Esophagus muscularis mucosa (tissue), 4 donors: ENCODE measurements at regions not wholly inside any gene's neighbourhood (a gene's known extent, or its start where the extent isn't known, plus 50 kb on each side); places are given as distances from the start of the nearest gene placed in this dataset.

Experiments used
- DNase-seq: peaks from one replicate; pipeline ENCODE4 v3.0.0-alpha.2; 2017; ENCODE audit errors: extremely low spot score
- H3K27ac ChIP-seq, 4 donors: fragments of 200-600 bp; sonication (generic); replicated peaks in 1 of 4; 1 replicate in 3 of 4; 2 replicates in 1 of 4; pipeline ENCODE4 v1.5.1; 2016 to 2019; ENCODE audit warnings: mild to moderate bottlenecking in 1 of 4
- H3K27me3 ChIP-seq, 4 donors: fragments of 200-600 bp; sonication (generic); one replicate each; pipeline versions ENCODE4 v1.5.1 to v1.6.0; 2016 to 2019
- H3K36me3 ChIP-seq, 4 donors: fragments of 200-600 bp; sonication (generic); one replicate each; pipeline ENCODE4 v1.5.1; 2016 to 2019
- H3K4me1 ChIP-seq, 4 donors: fragments of 200-600 bp; sonication (generic); one replicate each; pipeline ENCODE4 v1.5.1; 2016 to 2019
- H3K4me3 ChIP-seq, 4 donors: fragments of 200-600 bp; sonication (generic); 1 replicate in 2 of 4; 2 replicates in 2 of 4; pipeline ENCODE4 v1.5.1; 2016 to 2019; ENCODE audit warnings: mild to moderate bottlenecking in 4 of 4, moderate library complexity in 1 of 4
- H3K9me3 ChIP-seq, 4 donors: fragments of 200-600 bp; sonication (generic); 1 replicate in 3 of 4; 2 replicates in 1 of 4; pipeline ENCODE4 v1.5.1; 2016 to 2019
- EP300 ChIP-seq: sonication (generic); formaldehyde crosslinking; IDR thresholded peaks from one replicate; pipeline ENCODE4 v1.6.1; 2017; ENCODE audit warnings: antibody characterized with exemption
- POLR2A ChIP-seq: fragments of 450-650 bp; IDR thresholded peaks from one replicate; pipeline ENCODE4 v1.6.1; 2017; ENCODE audit warnings: antibody characterized with exemption, moderate library complexity, mild to moderate bottlenecking, low read depth
- POLR2AphosphoS5 ChIP-seq, 2 donors: sonication (generic); formaldehyde crosslinking; IDR thresholded peaks; one replicate each; pipeline ENCODE4 v1.6.1; 2017; ENCODE audit warnings: antibody characterized with exemption in 2 of 2
- WGBS: methylation state at CpG from one replicate; pipeline ENCODE4 v1.1.5; 2018; 5-methylcytosine and 5-hydroxymethylcytosine counted together
- intact Hi-C: fragments of 100-400 bp; cut with DNase I; formaldehyde crosslinking; loops from one replicate; pipeline ENCODE4 v1.15.1; 2023
- TF ChIP-seq, protein P1 (sequence below), 3 experiments: fragments of 200-600 bp in 2 of 3; fragments of 450-650 bp in 1 of 3; sonication (generic) in 2 of 3; IDR thresholded peaks; one replicate each; pipeline ENCODE4 v1.5.1; 2017 to 2019; ENCODE audit warnings: antibody characterized with exemption in 3 of 3, mild to moderate bottlenecking in 2 of 3, moderate library complexity in 1 of 3

DNA sequence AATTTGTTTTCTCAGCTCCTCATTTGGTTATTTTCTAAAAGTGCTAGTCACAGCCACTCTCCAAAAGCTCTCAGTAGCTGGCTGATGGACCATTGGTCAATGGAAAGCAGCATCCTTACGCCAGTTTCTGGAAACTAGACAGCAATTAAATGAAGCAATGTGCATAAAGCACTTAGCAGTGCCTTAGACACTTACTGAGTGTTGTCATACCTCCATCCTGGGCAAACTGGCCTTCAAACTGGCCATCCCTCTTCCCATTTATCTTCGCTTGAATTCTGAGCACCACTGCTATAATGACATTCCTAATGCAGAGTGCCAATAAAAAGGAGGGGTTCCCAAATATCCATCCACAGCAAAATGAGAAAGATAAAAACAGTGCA, 209.2 kb downstream of the ENC1 start:
- Histone ChIP-seq H3K4me3 (no peak overlapping the region), H3K27ac (no peak overlapping the region), H3K27me3 (no peaks in the 10 kb centered on the region), H3K9me3 (no peaks in the 10 kb centered on the region), H3K36me3 (no peaks in the 10 kb centered on the region), H3K4me1 (peaks cover 7 to 16% (median 15%) of the 10 kb centered on the region in 4 donors)
- DNase-seq: no peak
- intact Hi-C loops: no loop called here
- TF ChIP-seq EP300: no peak
- TF ChIP-seq, protein P1, sequence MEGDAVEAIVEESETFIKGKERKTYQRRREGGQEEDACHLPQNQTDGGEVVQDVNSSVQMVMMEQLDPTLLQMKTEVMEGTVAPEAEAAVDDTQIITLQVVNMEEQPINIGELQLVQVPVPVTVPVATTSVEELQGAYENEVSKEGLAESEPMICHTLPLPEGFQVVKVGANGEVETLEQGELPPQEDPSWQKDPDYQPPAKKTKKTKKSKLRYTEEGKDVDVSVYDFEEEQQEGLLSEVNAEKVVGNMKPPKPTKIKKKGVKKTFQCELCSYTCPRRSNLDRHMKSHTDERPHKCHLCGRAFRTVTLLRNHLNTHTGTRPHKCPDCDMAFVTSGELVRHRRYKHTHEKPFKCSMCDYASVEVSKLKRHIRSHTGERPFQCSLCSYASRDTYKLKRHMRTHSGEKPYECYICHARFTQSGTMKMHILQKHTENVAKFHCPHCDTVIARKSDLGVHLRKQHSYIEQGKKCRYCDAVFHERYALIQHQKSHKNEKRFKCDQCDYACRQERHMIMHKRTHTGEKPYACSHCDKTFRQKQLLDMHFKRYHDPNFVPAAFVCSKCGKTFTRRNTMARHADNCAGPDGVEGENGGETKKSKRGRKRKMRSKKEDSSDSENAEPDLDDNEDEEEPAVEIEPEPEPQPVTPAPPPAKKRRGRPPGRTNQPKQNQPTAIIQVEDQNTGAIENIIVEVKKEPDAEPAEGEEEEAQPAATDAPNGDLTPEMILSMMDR (IDR thresholded peaks at IDR 0.05): no peak
- no peak for TF ChIP-seq POLR2A
- no peak for TF ChIP-seq POLR2AphosphoS5 (IDR thresholded peaks at IDR 0.05)
- 94% methylated on average over 2 of the region's 2 CpGs for WGBS

DNA sequence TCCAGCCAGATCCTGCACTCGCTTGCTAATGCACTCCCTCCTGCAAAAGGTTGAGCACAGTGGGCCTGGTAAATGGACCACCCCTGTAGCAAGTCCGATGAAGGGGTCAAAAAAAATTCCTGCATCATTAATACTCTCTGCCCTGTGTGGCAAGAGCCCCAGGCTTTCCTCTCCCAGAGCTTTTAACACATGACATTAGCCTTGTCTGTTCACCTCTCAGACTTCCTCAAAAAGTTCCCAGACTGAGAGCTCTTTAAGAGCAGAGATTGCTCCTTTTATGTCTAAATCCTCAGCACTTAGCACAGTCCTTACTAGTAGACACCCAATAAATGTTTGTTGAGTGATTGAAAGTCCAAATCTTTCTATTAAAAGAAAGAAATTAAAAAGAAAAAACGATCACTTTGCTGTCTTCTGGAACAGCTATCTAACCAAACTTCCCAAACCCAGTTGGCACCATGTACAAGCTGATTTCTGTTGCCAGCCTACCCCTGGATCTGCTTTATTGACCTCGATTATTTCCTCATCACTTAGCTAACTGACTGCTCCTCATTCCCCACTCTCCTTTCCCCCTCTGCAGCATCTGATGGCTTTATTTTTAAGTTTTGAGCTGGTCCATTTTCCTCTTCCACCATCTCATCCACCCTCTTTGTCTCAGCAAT, 209.8 kb downstream of the ENC1 start:
- 81% methylated on average over 4 of the region's 4 CpGs for WGBS
- intact Hi-C loops: no loop called here
- no peak for DNase-seq
- Histone ChIP-seq H3K27me3 (no peaks in the 10 kb centered on the region), H3K9me3 (no peaks in the 10 kb centered on the region), H3K4me3 (no peak overlapping the region), H3K27ac (no peak overlapping the region), H3K36me3 (no peaks in the 10 kb centered on the region), H3K4me1 (peaks cover 7 to 16% (median 15%) of the 10 kb centered on the region in 4 donors)
- TF ChIP-seq POLR2A (no peak), EP300 (no peak), POLR2AphosphoS5 (IDR thresholded peaks at IDR 0.05) (no peak)
- TF ChIP-seq, protein P1 (IDR thresholded peaks at IDR 0.05): no peak

DNA sequence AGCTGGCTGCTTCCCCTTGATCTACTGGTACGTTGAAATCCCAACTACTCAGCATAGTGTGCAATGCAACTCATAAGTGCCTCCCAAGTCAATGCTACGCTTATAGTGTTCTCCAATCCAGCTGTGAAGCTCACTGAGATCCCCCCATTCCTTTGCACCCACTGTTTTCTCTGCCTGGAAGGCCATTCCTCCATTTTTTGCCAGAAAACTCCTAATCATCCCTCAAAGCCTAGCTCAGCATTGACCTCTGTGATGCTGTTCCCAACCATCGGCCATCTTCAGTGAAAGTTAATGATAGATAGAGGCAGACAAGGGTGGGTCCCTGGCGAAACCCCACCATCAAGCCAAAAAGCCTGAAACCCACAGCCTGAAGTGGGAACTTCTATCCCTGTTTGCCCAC, 211.0 kb downstream of the ENC1 start:
- DNase-seq: no peak
- no peak overlapping the region for H3K4me3 ChIP-seq
- no peaks in the 10 kb centered on the region for H3K9me3 ChIP-seq
- peaks cover 7 to 14% (median 14%) of the 10 kb centered on the region in 4 donors for H3K4me1 ChIP-seq
- no peaks in the 10 kb centered on the region for H3K27me3 ChIP-seq
- H3K36me3 ChIP-seq: no peaks in the 10 kb centered on the region
- intact Hi-C loops: no loop called here
- no peak for TF ChIP-seq POLR2A
- no peak for TF ChIP-seq POLR2AphosphoS5 (IDR thresholded peaks at IDR 0.05)
- no peak for TF ChIP-seq EP300
- TF ChIP-seq, protein P1 (IDR thresholded peaks at IDR 0.05): no peak
- WGBS: 91% methylated on average over 4 of the region's 4 CpGs
- no peak overlapping the region for H3K27ac ChIP-seq

DNA sequence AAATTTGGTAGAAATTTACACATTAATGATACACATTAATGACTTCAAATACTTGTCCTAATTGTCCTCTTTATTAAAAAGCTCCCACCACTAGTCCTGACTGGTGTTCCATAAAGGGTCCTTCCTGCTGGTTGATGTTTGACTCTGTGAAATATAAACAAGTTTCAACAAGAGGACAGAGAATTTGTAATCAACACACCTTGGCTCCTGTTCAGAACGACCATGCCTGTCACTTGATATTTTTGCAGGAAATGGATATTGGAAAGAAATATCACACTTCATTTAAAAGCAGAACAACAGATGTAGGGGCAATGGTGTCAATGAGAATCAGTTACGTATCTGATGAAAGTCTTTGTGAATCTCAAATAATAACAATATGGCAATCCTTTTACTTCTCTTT, 211.7 kb downstream of the ENC1 start:
- DNase-seq: no peak
- H3K9me3 ChIP-seq: no peaks in the 10 kb centered on the region
- 62% methylated on average over 2 of the region's 2 CpGs for WGBS
- no peak overlapping the region for H3K4me3 ChIP-seq
- peaks cover under 1 to 9% (median 8%) of the 10 kb centered on the region in 4 donors for H3K4me1 ChIP-seq
- no peak for TF ChIP-seq POLR2A
- TF ChIP-seq, protein P1 (IDR thresholded peaks at IDR 0.05): no peak
- intact Hi-C loops: no loop called here
- no peaks in the 10 kb centered on the region for H3K36me3 ChIP-seq
- H3K27me3 ChIP-seq: no peaks in the 10 kb centered on the region
- H3K27ac ChIP-seq: no peak overlapping the region

DNA sequence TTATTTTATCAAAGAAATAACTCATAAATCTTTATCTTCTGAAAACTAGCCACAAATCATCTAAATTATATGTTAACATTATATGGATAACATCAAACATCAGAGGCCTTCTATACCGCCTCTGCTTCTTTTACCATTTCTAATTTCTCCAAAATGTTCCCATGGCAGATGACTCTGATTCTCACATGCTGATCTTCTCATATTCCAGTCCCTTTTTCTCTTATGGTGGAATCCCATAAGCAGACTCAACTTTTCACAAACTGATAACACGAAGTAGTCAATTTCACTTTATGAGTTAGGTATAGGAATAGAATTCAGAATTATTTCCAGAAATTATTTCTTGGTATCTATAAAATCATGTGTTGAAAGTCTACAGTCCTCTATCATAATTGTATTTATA, 212.3 kb downstream of the ENC1 start:
- Histone ChIP-seq H3K4me3 (no peak overlapping the region), H3K9me3 (no peaks in the 10 kb centered on the region), H3K27ac (no peak overlapping the region), H3K27me3 (no peaks in the 10 kb centered on the region), H3K36me3 (no peaks in the 10 kb centered on the region), H3K4me1 (peaks cover 0 to 3% (median 3%) of the 10 kb centered on the region in 4 donors)
- WGBS: 91% methylated on average over 2 of the region's 2 CpGs
- no peak for TF ChIP-seq POLR2AphosphoS5 (IDR thresholded peaks at IDR 0.05)
- TF ChIP-seq, protein P1 (IDR thresholded peaks at IDR 0.05): no peak
- TF ChIP-seq EP300: no peak
- TF ChIP-seq POLR2A: no peak
- no peak for DNase-seq
- intact Hi-C loops: no loop called here
